Neural crest cell (in vitro differentiated cells): ENCODE measurements at regions not wholly inside any gene's neighbourhood (a gene's known extent, or its start where the extent isn't known, plus 50 kb on each side); places are given as distances from the start of the nearest gene placed in this dataset.

Source experiments
- DNase-seq: peaks from one replicate; pipeline ENCODE4 v3.0.0; 2021; ENCODE audit warnings: low read depth, mixed read lengths, low spot score
- H3K27ac Mint-ChIP-seq: one replicate; pipeline ENCODE4 v1.8.0; 2021; ENCODE audit warnings: mild to moderate bottlenecking, mixed read lengths; ENCODE audit not compliant: unreplicated experiment
- H3K27me3 Mint-ChIP-seq: 2 replicates; pipeline ENCODE4 v1.8.0; 2021; ENCODE audit warnings: low read depth, mild to moderate bottlenecking, mixed read lengths
- H3K36me3 Mint-ChIP-seq: 2 replicates; pipeline ENCODE4 v1.8.0; 2021; ENCODE audit warnings: low read depth, mild to moderate bottlenecking, mixed read lengths
- H3K4me1 Mint-ChIP-seq: 2 replicates; pipeline ENCODE4 v1.8.0; 2021; ENCODE audit warnings: mixed read lengths
- H3K4me3 Mint-ChIP-seq: one replicate; pipeline ENCODE4 v1.8.0; 2021; ENCODE audit warnings: mild to moderate bottlenecking, mixed read lengths
- H3K9me3 Mint-ChIP-seq: 2 replicates; pipeline ENCODE4 v1.8.0; 2021; ENCODE audit warnings: mixed read lengths
- CTCF ChIP-seq: fragments of 200-600 bp; sonication (generic); conservative IDR thresholded peaks from 2 replicates; pipeline ENCODE4 v1.5.0; 2021; ENCODE audit warnings: antibody characterized with exemption, mild to moderate bottlenecking

DNA sequence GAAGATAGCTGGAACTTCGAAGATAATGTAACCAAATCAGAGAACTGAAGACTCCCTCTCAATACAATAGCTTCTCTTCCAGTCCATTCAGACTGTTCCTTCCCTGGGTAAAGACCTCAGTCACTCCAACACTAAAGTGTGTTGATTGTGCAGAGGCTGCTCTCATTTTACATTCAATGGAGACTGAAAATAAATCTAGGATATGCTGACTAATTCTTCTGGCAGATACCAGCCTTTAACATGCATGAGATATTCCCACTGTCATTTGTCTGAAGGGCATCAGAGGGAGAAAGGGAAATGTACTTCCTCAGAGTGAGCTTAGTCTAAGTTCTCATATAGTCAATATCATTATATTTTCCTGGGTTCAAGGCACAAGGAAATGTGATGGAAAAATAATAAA is 166.4 kb upstream of the IRAK1BP1 start:
- no peak overlapping the region for H3K27ac Mint-ChIP-seq
- peaks cover 3% of the 10 kb centered on the region for H3K27me3 Mint-ChIP-seq
- H3K36me3 Mint-ChIP-seq = no peaks in the 10 kb centered on the region
- no peaks in the 10 kb centered on the region for H3K4me1 Mint-ChIP-seq
- no peak for TF ChIP-seq CTCF
- H3K4me3 Mint-ChIP-seq = no peak overlapping the region
- no peak for DNase-seq
- H3K9me3 Mint-ChIP-seq = no peaks in the 10 kb centered on the region

- DNase-seq = no peak
- TF ChIP-seq CTCF = no peak
- Mint-ChIP-seq H3K27me3 (peaks cover 3% of the 10 kb centered on the region), H3K4me1 (no peaks in the 10 kb centered on the region), H3K27ac (no peak overlapping the region), H3K4me3 (no peak overlapping the region), H3K9me3 (no peaks in the 10 kb centered on the region), H3K36me3 (no peaks in the 10 kb centered on the region)
Observed at GRCh38 chr6:78701407-78701806, 165.9 kb upstream of the IRAK1BP1 start.

GRCh38 chr6:78709021-78709420 is 158.3 kb upstream of the IRAK1BP1 start:
- no peak for DNase-seq
- Mint-ChIP-seq H3K4me1 (no peaks in the 10 kb centered on the region), H3K27ac (no peak overlapping the region), H3K27me3 (no peaks in the 10 kb centered on the region), H3K9me3 (no peaks in the 10 kb centered on the region), H3K4me3 (no peak overlapping the region), H3K36me3 (no peaks in the 10 kb centered on the region)
- TF ChIP-seq CTCF = no peak

- DNase-seq = no peak
- Mint-ChIP-seq H3K4me3 (no peak overlapping the region), H3K36me3 (no peaks in the 10 kb centered on the region), H3K27ac (no peak overlapping the region), H3K27me3 (no peaks in the 10 kb centered on the region), H3K9me3 (no peaks in the 10 kb centered on the region), H3K4me1 (no peaks in the 10 kb centered on the region)
- no peak for TF ChIP-seq CTCF
Observed at GRCh38 chr6:78713564-78713963, 153.8 kb upstream of the IRAK1BP1 start.

DNA sequence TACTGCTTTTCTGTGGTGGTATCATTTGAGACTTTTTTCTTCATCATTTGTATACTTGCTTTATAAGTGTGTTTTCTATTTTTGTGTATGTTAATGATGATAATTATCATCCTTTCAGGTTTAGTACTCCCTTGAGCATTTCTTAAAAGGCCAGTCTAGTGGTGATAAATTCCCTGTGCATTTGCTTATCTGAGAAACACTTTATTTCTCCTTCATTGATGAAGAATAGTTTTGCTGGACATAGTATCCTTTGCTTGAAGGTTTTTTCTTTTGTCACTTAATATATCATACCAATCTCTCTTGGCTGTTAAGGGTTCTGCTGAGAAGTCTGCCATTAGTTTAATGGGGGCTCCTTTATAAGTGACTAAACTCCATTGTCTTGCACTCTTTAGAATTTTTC is 123.2 kb upstream of the IRAK1BP1 start:
- DNase-seq = no peak
- H3K27me3 Mint-ChIP-seq = no peaks in the 10 kb centered on the region
- H3K27ac Mint-ChIP-seq = no peak overlapping the region
- peaks cover 4% of the 10 kb centered on the region for H3K36me3 Mint-ChIP-seq
- H3K9me3 Mint-ChIP-seq = peaks cover 24% of the 10 kb centered on the region
- TF ChIP-seq CTCF = no peak
- H3K4me3 Mint-ChIP-seq = no peak overlapping the region
- H3K4me1 Mint-ChIP-seq = no peaks in the 10 kb centered on the region

DNA sequence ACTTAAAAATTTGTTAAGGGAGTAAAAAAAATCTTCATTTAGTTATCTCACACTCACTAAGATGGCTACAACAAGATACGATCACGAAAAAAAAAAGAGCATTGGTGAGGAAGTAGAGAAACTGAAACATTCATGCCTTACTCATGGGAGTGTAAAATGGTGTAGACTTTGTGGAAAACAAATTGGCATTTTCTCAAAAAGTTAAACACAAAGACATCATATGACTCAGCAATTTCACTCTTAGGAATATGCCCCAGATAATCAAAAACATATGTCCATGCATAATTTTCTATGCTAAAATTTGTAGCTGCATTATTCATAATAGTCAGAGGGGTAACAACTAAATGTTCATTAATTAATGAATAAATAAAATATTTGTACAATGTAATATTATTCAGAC is 120.9 kb upstream of the IRAK1BP1 start:
- H3K27me3 Mint-ChIP-seq = no peaks in the 10 kb centered on the region
- H3K4me1 Mint-ChIP-seq = no peaks in the 10 kb centered on the region
- no peak overlapping the region for H3K4me3 Mint-ChIP-seq
- peaks cover 17% of the 10 kb centered on the region for H3K9me3 Mint-ChIP-seq
- no peak overlapping the region for H3K27ac Mint-ChIP-seq
- DNase-seq = no peak
- peaks cover 4% of the 10 kb centered on the region for H3K36me3 Mint-ChIP-seq
- no peak for TF ChIP-seq CTCF
